ENCODE measurements at regions not wholly inside any gene's neighbourhood (a gene's known extent, or its start where the extent isn't known, plus 50 kb on each side); places are given as distances from the start of the nearest gene placed in this dataset.
A peak's percentile ranks its signal among the peaks of the same experiment; 100 is the strongest.
"Not testable (repeated sequence)": the region's sequence is repeated elsewhere in the genome, so short reads cannot be mapped to it uniquely, and the experiment has no call there.

- DNase-seq (ENCODE audit: low spot score) = no peak
Observed at GRCh38 chr9:81741103-81741502, 51.8 kb upstream of the TLE1 start.

DNA sequence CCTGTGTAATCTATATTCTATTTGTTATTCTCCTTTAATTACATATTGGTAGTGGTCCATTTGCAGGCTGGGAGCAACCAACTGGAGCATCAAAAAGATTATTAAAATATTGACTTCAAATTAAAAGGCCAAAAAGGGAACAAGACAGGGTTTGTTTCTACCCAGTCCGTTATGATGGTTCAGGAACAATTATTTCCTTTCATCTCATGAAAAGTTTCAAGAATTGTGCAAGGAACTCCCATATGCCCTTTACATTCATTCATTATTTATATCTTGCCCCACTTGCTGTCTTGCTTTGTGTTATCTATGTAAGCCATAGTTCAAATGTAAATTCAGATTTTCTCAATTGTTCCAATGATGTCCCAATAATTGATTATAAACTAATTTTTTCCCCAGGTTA, 58.7 kb upstream of the TLE1 start:
- no peak for DNase-seq (ENCODE audit: low spot score)

DNA sequence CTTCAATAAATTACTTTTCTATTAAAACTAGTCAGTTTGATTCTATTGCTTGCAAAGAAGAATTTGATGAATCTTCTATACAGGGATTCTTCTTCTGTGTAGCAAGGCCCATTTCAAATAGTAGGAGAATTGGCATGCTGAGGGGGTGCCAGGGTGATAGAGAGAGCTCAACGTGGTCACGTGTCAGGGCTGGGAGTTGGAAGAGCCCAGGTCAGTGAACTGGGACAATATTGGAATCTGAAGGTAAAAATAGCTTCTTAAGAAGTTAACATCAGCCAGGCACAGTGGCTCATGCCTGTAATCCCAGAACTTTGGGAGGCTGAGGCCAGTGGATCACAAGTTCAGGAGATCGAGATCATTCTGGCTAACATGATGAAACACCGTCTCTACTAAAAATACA, 64.1 kb upstream of the TLE1 start:
- DNase-seq (ENCODE audit: low spot score) = no peak

- DNase-seq (ENCODE audit: low spot score) = no peak
Observed at GRCh38 chr9:81754245-81754644, 64.9 kb upstream of the TLE1 start.

GRCh38 chr9:81755721-81756120, 66.4 kb upstream of the TLE1 start:
- no peak for DNase-seq (ENCODE audit: low spot score)

DNA sequence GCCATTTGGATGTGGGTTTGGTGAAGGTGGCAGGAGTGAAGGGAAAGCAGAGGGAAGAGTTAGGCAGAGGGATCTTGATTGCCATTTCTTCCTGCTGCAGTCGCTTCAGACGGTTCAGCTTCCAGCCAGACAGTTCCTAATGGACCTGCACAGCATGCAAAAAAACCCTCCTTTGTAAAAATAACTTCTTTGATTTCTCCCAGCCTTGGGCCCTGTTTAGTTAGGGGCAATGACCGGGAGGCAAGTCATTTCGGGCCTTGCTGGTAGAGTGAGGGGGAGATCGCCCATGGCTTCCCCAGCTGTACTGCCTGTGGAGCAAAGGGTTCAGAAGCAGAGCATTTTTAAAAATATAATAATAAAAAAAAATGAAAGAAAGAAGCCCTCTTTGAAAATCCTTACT, 67.2 kb upstream of the TLE1 start:
- DNase-seq (ENCODE audit: low spot score) = no peak

- DNase-seq (ENCODE audit: low spot score) = no peak
Observed at GRCh38 chr9:81758123-81758797, 68.9 kb upstream of the TLE1 start.

DNA sequence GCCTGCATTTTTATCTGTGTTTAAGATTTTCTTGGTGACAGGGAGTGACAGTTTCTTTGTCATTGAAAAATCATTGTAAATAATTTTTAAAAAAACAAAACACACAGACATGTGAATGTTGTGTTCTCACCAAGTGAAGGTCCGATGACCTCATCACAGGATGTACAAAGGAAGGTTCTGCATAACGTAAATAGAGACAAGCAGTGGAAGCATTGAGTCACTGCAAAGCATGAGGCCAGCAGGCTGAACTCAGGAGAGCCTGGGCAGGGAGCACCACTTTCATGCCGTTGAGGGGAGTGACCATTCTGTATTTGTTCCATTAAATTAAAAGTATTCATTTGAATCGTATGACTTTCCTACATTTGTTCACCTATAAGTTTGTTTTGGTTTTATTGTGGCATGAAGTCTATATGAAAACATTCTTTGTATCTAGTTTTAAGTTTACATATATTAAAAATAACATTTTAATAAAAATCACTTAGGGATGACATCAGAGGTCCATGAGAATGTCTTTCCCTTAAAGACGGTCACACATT, 70.4 kb upstream of the TLE1 start:
- peak; percentile 76 for DNase-seq (ENCODE audit: low spot score)

DNA sequence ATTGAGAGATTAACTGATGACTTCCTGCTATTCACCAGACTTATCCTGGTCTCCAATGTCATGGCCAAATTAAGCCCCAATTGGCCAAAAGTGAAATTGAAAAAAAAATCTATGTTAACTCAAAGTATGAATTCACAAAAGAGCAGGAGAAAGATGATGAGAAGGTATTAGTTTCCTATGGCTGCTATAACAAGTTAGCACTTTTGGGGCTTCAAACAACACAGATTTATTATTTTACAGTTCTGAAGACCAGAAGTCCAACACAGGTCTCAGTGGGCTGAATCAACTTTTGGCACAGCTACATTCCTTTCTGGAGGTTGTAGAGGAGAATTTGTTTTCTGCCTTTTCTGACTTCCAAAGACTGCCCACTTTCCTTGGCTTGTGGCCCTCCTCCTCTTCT, 78.6 kb upstream of the TLE1 start:
- DNase-seq (ENCODE audit: low spot score) = no peak

DNA sequence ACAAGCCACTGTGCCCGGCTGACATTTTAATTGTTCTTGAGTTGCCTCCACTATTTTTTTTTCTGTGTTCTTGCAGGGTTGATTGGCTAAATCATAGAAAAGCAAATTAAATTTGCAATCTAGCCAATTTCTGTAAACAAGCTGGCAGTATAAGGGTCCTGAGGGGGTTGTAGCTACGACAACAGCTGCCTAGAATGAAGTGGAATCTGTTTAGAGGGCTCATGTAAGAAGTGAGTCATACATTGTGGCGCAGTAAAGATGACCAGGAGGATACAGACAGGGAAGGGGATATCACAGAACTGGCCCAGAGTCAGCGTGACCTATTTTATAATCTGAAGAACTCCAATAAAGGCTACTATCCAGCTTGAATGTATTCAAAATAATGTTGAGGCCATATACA, 82.2 kb upstream of the TLE1 start:
- DNase-seq (ENCODE audit: low spot score) = peak; percentile 58

- DNase-seq (ENCODE audit: low spot score) = peak; percentile 49
Observed at GRCh38 chr9:81772144-81772543, 82.8 kb upstream of the TLE1 start.

DNA sequence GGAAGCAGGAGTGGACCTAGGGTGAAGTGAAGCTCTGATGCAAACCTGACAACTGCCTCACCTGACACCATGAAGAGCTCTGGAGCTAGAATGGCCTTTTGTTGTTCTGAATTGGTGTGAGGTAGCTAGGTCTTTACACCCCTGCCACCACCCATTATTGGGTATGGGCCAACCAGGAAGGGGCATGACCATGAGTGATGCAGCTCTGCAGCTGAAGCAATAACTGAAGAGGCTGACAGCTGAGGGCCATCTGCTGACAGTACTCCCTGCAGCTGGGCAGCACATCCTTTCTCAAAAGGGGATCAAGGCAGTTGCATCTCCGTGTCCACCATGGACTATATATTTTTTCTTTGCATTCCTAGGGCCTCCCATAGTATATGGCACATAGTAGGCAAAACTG, 87.0 kb upstream of the TLE1 start:
- no peak for DNase-seq (ENCODE audit: low spot score)

DNA sequence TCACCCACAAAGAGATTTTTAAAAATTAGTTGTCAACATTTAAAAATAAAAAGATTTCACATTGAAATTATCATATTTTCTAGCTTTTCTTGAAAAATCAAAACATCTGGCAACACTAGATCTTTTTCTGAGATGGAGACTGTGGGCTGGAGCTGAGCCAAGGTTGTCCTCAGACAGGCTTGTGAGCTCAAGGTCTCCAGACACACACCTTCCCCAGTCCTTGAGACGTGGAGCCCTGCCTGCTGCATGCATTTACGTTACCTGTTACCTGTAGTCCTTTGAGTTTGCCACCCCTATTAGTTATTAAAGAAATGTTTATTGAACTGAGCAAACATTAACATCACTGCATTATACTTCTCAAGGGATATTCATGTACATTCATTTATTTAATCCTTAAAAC, 87.5 kb upstream of the TLE1 start:
- DNase-seq (ENCODE audit: low spot score) = no peak

DNA sequence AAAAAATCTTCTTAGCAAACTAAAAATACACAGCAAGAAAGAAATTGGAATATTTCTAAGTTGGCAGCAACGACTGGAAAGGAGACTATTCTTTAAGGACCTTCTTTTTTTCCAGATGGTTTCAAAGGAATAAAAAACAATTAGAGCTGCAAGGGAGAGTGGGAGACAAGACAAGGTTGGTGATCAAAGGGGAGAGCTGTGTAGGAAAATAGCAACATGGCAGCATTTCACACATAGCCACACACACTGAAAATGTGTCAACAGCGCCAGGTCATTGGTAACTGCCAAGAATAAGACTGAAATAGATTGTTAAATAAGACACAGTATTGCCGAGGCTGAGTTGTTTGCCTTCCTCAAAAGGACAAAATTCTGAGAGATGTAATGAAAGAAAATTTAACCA, 88.1 kb upstream of the TLE1 start:
- DNase-seq (ENCODE audit: low spot score) = no peak

DNA sequence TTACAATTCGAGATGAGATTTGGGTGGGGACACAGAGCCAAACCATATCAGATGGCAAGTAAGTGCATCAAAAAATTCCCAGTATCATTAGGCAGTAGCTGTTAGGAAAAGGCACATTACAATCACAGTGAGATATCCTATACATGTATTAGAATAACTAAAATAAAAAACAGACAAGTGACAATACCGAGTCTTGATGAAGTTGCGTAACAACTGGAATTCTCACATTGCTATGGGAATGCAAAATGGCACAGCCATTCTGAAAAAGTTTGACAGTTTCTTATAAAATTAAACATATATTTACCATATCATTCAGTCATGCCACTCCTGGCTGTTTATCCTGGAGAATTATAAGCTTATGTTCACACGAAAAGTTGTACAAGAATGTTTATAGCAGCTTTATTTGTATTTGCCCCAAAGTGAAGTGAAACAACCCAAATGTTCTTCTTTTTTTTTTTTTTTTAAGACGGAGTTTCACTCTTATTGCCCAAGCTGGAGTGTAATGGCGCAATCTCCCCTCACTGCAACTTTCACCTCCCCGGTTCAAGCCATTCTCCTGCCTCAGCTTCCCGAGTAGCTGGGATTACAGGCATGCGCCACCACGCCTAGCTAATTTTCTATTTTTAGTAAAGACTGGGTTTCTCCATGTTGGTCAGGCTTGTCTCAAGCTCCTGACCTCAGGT, 93.1 kb upstream of the TLE1 start:
- no peak for DNase-seq (ENCODE audit: low spot score)

- peak; percentile 71 for DNase-seq (ENCODE audit: low spot score)
Observed at GRCh38 chr9:81787747-81788632, 98.6 kb upstream of the TLE1 start.

- peak; percentile 34 for DNase-seq (ENCODE audit: low spot score)
Observed at GRCh38 chr9:81789721-81790120, 100.4 kb upstream of the TLE1 start.

DNA sequence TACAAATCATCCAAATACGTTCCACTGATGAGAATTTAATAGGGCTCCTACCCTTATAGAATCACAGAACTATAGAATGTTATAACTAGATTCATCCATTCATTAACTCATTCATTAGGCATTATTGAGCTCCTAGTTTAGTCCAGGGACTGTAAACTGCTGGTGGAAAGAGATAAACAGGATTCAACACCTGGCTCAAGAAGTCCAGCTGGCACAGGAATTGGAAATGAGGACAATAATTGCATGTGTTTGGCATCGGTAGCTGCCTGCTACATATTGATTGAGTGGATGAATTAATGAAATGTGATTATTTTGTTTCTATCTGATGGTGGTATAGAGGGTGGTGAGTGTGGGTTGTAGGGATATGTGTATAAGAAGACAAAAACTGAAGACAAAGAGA, 100.8 kb upstream of the TLE1 start:
- no peak for DNase-seq (ENCODE audit: low spot score)

DNA sequence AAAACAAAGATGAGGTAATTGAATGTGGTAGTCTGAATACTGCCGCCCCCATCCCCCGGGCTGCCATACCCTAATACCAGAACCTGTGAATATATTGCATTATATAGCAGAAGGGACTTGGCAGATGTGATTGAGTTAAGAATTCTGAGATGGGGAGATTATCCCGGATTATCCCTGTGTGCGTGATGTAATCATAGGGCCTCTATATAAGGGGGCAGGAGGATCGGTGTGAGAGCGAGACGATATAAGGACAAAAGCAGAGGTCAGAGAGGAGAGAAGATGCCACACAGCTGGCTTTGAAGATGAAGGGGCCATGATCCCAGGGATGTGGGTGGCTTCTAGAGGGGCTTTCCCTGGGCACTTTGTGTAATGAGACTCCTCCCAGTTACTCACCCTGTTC, 101.7 kb upstream of the TLE1 start:
- DNase-seq (ENCODE audit: low spot score) = no peak

GRCh38 chr9:81798606-81799005, 109.3 kb upstream of the TLE1 start:
- no peak for DNase-seq (ENCODE audit: low spot score)

- no peak for DNase-seq (ENCODE audit: low spot score)
Observed at GRCh38 chr9:81801190-81801589, 111.8 kb upstream of the TLE1 start.

- DNase-seq (ENCODE audit: low spot score) = peak; percentile 43
Observed at GRCh38 chr9:81804306-81804705, 115.0 kb upstream of the TLE1 start.

DNA sequence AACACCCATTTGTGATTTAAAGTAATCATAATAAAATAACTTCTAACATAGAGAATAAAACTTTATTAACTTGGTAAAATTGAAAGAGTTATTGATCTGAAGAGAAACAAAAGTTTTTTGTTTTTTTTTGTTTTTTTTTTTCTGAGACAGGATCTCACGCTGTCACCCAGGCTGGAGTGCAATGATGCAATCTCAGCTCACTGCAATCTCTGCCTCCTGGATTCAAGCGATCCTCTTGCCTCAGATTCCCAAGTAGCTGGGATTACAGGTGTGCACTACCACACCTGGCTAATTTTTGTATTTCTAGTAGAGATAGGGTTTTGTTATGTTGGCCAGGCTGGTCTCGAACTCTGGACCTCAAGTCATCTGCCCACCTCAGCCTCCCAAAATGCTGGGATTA, 116.5 kb upstream of the SPATA31D4 start:
- not testable (repeated sequence) for DNase-seq (ENCODE audit: low spot score)

Measured in hepatic stellate cell (primary cell).